K562 (cell line): ENCODE measurements at regions not wholly inside any gene's neighbourhood (a gene's known extent, or its start where the extent isn't known, plus 50 kb on each side); places are given as distances from the start of the nearest gene placed in this dataset.

ENCODE experiments used
- CTCF ChIP-seq, 3 experiments: IDR thresholded peaks in 2 of 3; conservative IDR thresholded peaks in 1 of 3; 2 replicates each; pipeline ENCODE4 v1.5.1; 2011 to 2012; ENCODE audit warnings: low read length in 3 of 3, mild to moderate bottlenecking in 3 of 3, control low read depth in 2 of 3, improper control_type of control experiment in 1 of 3, inconsistent platforms in 1 of 3, low read depth in 1 of 3, mixed read lengths in 1 of 3, moderate library complexity in 1 of 3; ENCODE audit not compliant: insufficient read depth in 2 of 3
- EGR1 ChIP-seq: fragments of 450-650 bp; conservative IDR thresholded peaks from 2 replicates; pipeline ENCODE4 v1.6.1; 2017; ENCODE audit warnings: mild to moderate bottlenecking
- KLF6 ChIP-seq: fragments of 250-450 bp; sonication (Bioruptor Pico); IDR thresholded peaks from 2 replicates; pipeline ENCODE4 v1.4.0; 2020; ENCODE audit warnings: mild to moderate bottlenecking, moderate library complexity, borderline replicate concordance
- MAFK ChIP-seq: IDR thresholded peaks from 2 replicates; pipeline ENCODE4 v1.6.1; 2011; ENCODE audit warnings: low read length, improper control_type of control experiment
- NCOR1 ChIP-seq: fragments of 450-650 bp; IDR thresholded peaks from 2 replicates; pipeline ENCODE4 v1.6.1; 2016; ENCODE audit warnings: mild to moderate bottlenecking, moderate library complexity
- PATZ1 ChIP-seq: fragments of 250-450 bp; sonication (Bioruptor Pico); IDR thresholded peaks from 2 replicates; pipeline ENCODE4 v1.5.0; 2020; ENCODE audit warnings: mild to moderate bottlenecking, borderline replicate concordance
- RB1 ChIP-seq: fragments of 450-650 bp; IDR thresholded peaks from 2 replicates; pipeline ENCODE4 v1.6.1; 2017; ENCODE audit warnings: low read depth, mild to moderate bottlenecking
- SIN3A ChIP-seq, 2 experiments: fragments of 150-350 bp in 1 of 2; IDR thresholded peaks; 2 replicates each; pipeline ENCODE4 v1.6.1; 2011 to 2016; ENCODE audit warnings: borderline replicate concordance in 2 of 2, low read depth in 2 of 2, low read length in 2 of 2, mild to moderate bottlenecking in 2 of 2, moderate library complexity in 2 of 2; ENCODE audit not compliant: control insufficient read depth in 1 of 2
- SLC30A9 ChIP-seq: fragments of 250-450 bp; sonication (Bioruptor Pico); IDR thresholded peaks from 2 replicates; pipeline ENCODE4 v1.8.0; 2022; ENCODE audit warnings: mild to moderate bottlenecking, moderate library complexity
- USF1 ChIP-seq: sonication (generic); formaldehyde crosslinking; IDR thresholded peaks from 2 replicates; pipeline ENCODE4 v1.9.0; 2022; ENCODE audit warnings: mild to moderate bottlenecking, missing genetic modification reagents
- YY1 ChIP-seq, 3 experiments: IDR thresholded peaks; 2 replicates each; pipeline ENCODE4 v1.6.1; 2011; ENCODE audit warnings: low read length in 2 of 3, mild to moderate bottlenecking in 2 of 3, moderate library complexity in 2 of 3, borderline replicate concordance in 1 of 3, control low read depth in 1 of 3, low read depth in 1 of 3; ENCODE audit not compliant: insufficient read depth in 3 of 3, insufficient replicate concordance in 2 of 3, control insufficient read depth in 1 of 3, insufficient read length in 1 of 3; ENCODE audit errors: extremely low read depth in 1 of 3
- ZHX1 ChIP-seq: fragments of 150-350 bp; conservative IDR thresholded peaks from 2 replicates; pipeline ENCODE4 v1.6.1; 2014; ENCODE audit warnings: low read length
- ZNF197 ChIP-seq: fragments of 200-800 bp; sonication (Bioruptor generic); IDR thresholded peaks from 2 replicates; pipeline ENCODE4 v1.6.1; 2016; ENCODE audit warnings: low read depth, missing genetic modification characterization, missing compliant biosample characterization

GRCh38 chr10:36608866-36609265, 516.5 kb upstream of the ANKRD30A start:
- TF ChIP-seq KLF6 (CRISPR knock-in tag): no peak
- no peak for TF ChIP-seq SIN3A (IDR thresholded peaks at IDR 0.05; ENCODE audit: borderline replicate concordance in 2 of 2, control insufficient read depth in 1 of 2, low read depth in 2 of 2, low read length in 2 of 2)
- no peak for TF ChIP-seq YY1 (IDR thresholded peaks at IDR 0.05; ENCODE audit: borderline replicate concordance in 1 of 3, control insufficient read depth in 1 of 3, extremely low read depth in 1 of 3, insufficient read depth in 3 of 3, insufficient read length in 1 of 3, insufficient replicate concordance in 2 of 3, low read depth in 1 of 3, low read length in 2 of 3)
- no peak for TF ChIP-seq RB1
- TF ChIP-seq CTCF (IDR thresholded peaks at IDR 0.05 in 2 of 3, conservative IDR thresholded peaks at IDR 0.05 in 1 of 3; ENCODE audit: insufficient read depth in 2 of 3, low read depth in 1 of 3, low read length in 3 of 3): no peak
- TF ChIP-seq ZNF197 (CRISPR knock-in tag): no peak
- no peak for TF ChIP-seq ZHX1
- TF ChIP-seq EGR1: no peak
- no peak for TF ChIP-seq PATZ1 (CRISPR knock-in tag)
- TF ChIP-seq USF1 (CRISPR knock-in tag): no peak
- TF ChIP-seq MAFK: no peak
- no peak for TF ChIP-seq SLC30A9 (CRISPR knock-in tag)
- TF ChIP-seq NCOR1: no peak
